ENCODE measurements at regions not wholly inside any gene's neighbourhood (a gene's known extent, or its start where the extent isn't known, plus 50 kb on each side); places are given as distances from the start of the nearest gene placed in this dataset.

- no peak overlapping the region for H3K4me3 Mint-ChIP-seq
- no peaks in the 10 kb centered on the region for H3K9me3 Mint-ChIP-seq
- no peak for DNase-seq
- no peaks in the 10 kb centered on the region for H3K4me1 Mint-ChIP-seq (ENCODE audit: low read depth)
- peaks cover 8% of the 10 kb centered on the region for H3K27me3 Mint-ChIP-seq (ENCODE audit: low read depth)
- no peaks in the 10 kb centered on the region for H3K36me3 Mint-ChIP-seq (ENCODE audit: insufficient read depth)
- no peak for ATAC-seq
Measured at GRCh38 chr10:2494399-2494798, 572.9 kb upstream of the PFKP start.

- no peaks in the 10 kb centered on the region for H3K4me1 Mint-ChIP-seq (ENCODE audit: low read depth)
- H3K9me3 Mint-ChIP-seq, result no peaks in the 10 kb centered on the region
- no peak for ATAC-seq
- no peaks in the 10 kb centered on the region for H3K36me3 Mint-ChIP-seq (ENCODE audit: insufficient read depth)
- DNase-seq, result no peak
- H3K27me3 Mint-ChIP-seq (ENCODE audit: low read depth), result peaks cover 2% of the 10 kb centered on the region
- no peak overlapping the region for H3K4me3 Mint-ChIP-seq
Measured at GRCh38 chr10:2488446-2489005, 578.8 kb upstream of the PFKP start.

- H3K4me1 Mint-ChIP-seq (ENCODE audit: low read depth), result no peaks in the 10 kb centered on the region
- H3K9me3 Mint-ChIP-seq, result no peaks in the 10 kb centered on the region
- peaks cover under 1% of the 10 kb centered on the region for H3K27me3 Mint-ChIP-seq (ENCODE audit: low read depth)
- DNase-seq (no peak), ATAC-seq (no peak)
- no peaks in the 10 kb centered on the region for H3K36me3 Mint-ChIP-seq (ENCODE audit: insufficient read depth)
- no peak overlapping the region for H3K4me3 Mint-ChIP-seq
Measured at GRCh38 chr10:2487921-2488320, 579.4 kb upstream of the PFKP start.

GRCh38 chr10:2478656-2479055 is 588.7 kb upstream of the PFKP start:
- H3K4me3 Mint-ChIP-seq, result no peak overlapping the region
- peaks cover 7% of the 10 kb centered on the region for H3K27me3 Mint-ChIP-seq (ENCODE audit: low read depth)
- DNase-seq (no peak), ATAC-seq (no peak)
- peaks cover 1% of the 10 kb centered on the region for H3K36me3 Mint-ChIP-seq (ENCODE audit: insufficient read depth)
- peaks cover 3% of the 10 kb centered on the region for H3K9me3 Mint-ChIP-seq
- H3K4me1 Mint-ChIP-seq (ENCODE audit: low read depth), result no peaks in the 10 kb centered on the region

- Mint-ChIP-seq H3K27me3 (ENCODE audit: low read depth) (peaks cover 7% of the 10 kb centered on the region), H3K9me3 (peaks cover 11% of the 10 kb centered on the region), H3K4me3 (no peak overlapping the region), H3K4me1 (ENCODE audit: low read depth) (no peaks in the 10 kb centered on the region), H3K36me3 (ENCODE audit: insufficient read depth) (peaks cover 1% of the 10 kb centered on the region)
- ATAC-seq, result no peak
- no peak for DNase-seq
Measured at GRCh38 chr10:2476812-2477553, 590.4 kb upstream of the PFKP start.

GRCh38 chr10:2476218-2476811 is 591.0 kb upstream of the PFKP start:
- Mint-ChIP-seq H3K4me3 (no peak overlapping the region), H3K9me3 (peaks cover 11% of the 10 kb centered on the region), H3K27me3 (ENCODE audit: low read depth) (peaks cover 5% of the 10 kb centered on the region), H3K4me1 (ENCODE audit: low read depth) (no peaks in the 10 kb centered on the region), H3K36me3 (ENCODE audit: insufficient read depth) (peaks cover 1% of the 10 kb centered on the region)
- DNase-seq (no peak), ATAC-seq (no peak)

- Mint-ChIP-seq H3K4me1 (ENCODE audit: low read depth) (no peaks in the 10 kb centered on the region), H3K36me3 (ENCODE audit: insufficient read depth) (peaks cover 1% of the 10 kb centered on the region), H3K4me3 (no peak overlapping the region), H3K9me3 (peaks cover 11% of the 10 kb centered on the region), H3K27me3 (ENCODE audit: low read depth) (peaks cover 5% of the 10 kb centered on the region)
- ATAC-seq, result no peak
- no peak for DNase-seq
Measured at GRCh38 chr10:2475711-2476217, 591.6 kb upstream of the PFKP start.

- DNase-seq (no peak), ATAC-seq (no peak)
- Mint-ChIP-seq H3K4me3 (no peak overlapping the region), H3K27me3 (ENCODE audit: low read depth) (peaks cover 10% of the 10 kb centered on the region), H3K36me3 (ENCODE audit: insufficient read depth) (no peaks in the 10 kb centered on the region), H3K4me1 (ENCODE audit: low read depth) (no peaks in the 10 kb centered on the region), H3K9me3 (peaks cover 11% of the 10 kb centered on the region)
Measured at GRCh38 chr10:2471811-2472210, 595.5 kb upstream of the PFKP start.

- H3K9me3 Mint-ChIP-seq, result peaks cover 21% of the 10 kb centered on the region
- no peak for ATAC-seq
- H3K4me1 Mint-ChIP-seq (ENCODE audit: low read depth), result no peaks in the 10 kb centered on the region
- peaks cover 10% of the 10 kb centered on the region for H3K27me3 Mint-ChIP-seq (ENCODE audit: low read depth)
- no peak overlapping the region for H3K4me3 Mint-ChIP-seq
- no peaks in the 10 kb centered on the region for H3K36me3 Mint-ChIP-seq (ENCODE audit: insufficient read depth)
- DNase-seq, result no peak
Measured at GRCh38 chr10:2469802-2470201, 597.5 kb upstream of the PFKP start.

- Mint-ChIP-seq H3K36me3 (ENCODE audit: insufficient read depth) (no peaks in the 10 kb centered on the region), H3K4me1 (ENCODE audit: low read depth) (no peaks in the 10 kb centered on the region), H3K9me3 (peaks cover 17% of the 10 kb centered on the region), H3K27me3 (ENCODE audit: low read depth) (peaks cover 9% of the 10 kb centered on the region), H3K4me3 (no peak overlapping the region)
- DNase-seq, result no peak
- no peak for ATAC-seq
Measured at GRCh38 chr10:2464483-2464882, 602.9 kb upstream of the PFKP start.

GRCh38 chr10:2463316-2463715 is 604.0 kb upstream of the PFKP start:
- Mint-ChIP-seq H3K4me3 (no peak overlapping the region), H3K9me3 (peaks cover 17% of the 10 kb centered on the region), H3K4me1 (ENCODE audit: low read depth) (no peaks in the 10 kb centered on the region), H3K36me3 (ENCODE audit: insufficient read depth) (no peaks in the 10 kb centered on the region), H3K27me3 (ENCODE audit: low read depth) (peaks cover 4% of the 10 kb centered on the region)
- DNase-seq (no peak), ATAC-seq (no peak)

GRCh38 chr10:2462581-2462980 is 604.8 kb upstream of the PFKP start:
- Mint-ChIP-seq H3K4me1 (ENCODE audit: low read depth) (no peaks in the 10 kb centered on the region), H3K36me3 (ENCODE audit: insufficient read depth) (no peaks in the 10 kb centered on the region), H3K27me3 (ENCODE audit: low read depth) (peaks cover 1% of the 10 kb centered on the region), H3K4me3 (no peak overlapping the region), H3K9me3 (peaks cover 17% of the 10 kb centered on the region)
- DNase-seq (no peak), ATAC-seq (no peak)

GRCh38 chr10:2460812-2461211 is 606.5 kb upstream of the PFKP start:
- Mint-ChIP-seq H3K9me3 (peaks cover 16% of the 10 kb centered on the region), H3K4me1 (ENCODE audit: low read depth) (no peaks in the 10 kb centered on the region), H3K4me3 (no peak overlapping the region), H3K27me3 (ENCODE audit: low read depth) (peaks cover 5% of the 10 kb centered on the region), H3K36me3 (ENCODE audit: insufficient read depth) (no peaks in the 10 kb centered on the region)
- ATAC-seq (no peak), DNase-seq (no peak)

GRCh38 chr10:2459713-2460112 is 607.6 kb upstream of the PFKP start:
- H3K4me1 Mint-ChIP-seq (ENCODE audit: low read depth), result no peaks in the 10 kb centered on the region
- ATAC-seq (no peak), DNase-seq (no peak)
- peaks cover 5% of the 10 kb centered on the region for H3K27me3 Mint-ChIP-seq (ENCODE audit: low read depth)
- no peaks in the 10 kb centered on the region for H3K36me3 Mint-ChIP-seq (ENCODE audit: insufficient read depth)
- H3K4me3 Mint-ChIP-seq, result no peak overlapping the region
- peaks cover 7% of the 10 kb centered on the region for H3K9me3 Mint-ChIP-seq

- H3K9me3 Mint-ChIP-seq, result peaks cover 7% of the 10 kb centered on the region
- H3K36me3 Mint-ChIP-seq (ENCODE audit: insufficient read depth), result no peaks in the 10 kb centered on the region
- no peak for DNase-seq
- H3K4me1 Mint-ChIP-seq (ENCODE audit: low read depth), result no peaks in the 10 kb centered on the region
- ATAC-seq, result no peak
- H3K4me3 Mint-ChIP-seq, result no peak overlapping the region
- H3K27me3 Mint-ChIP-seq (ENCODE audit: low read depth), result peaks cover 4% of the 10 kb centered on the region
Measured at GRCh38 chr10:2456834-2457233, 610.5 kb upstream of the PFKP start.

Measured in activated T-cell treated with anti-CD3 and anti-CD28 coated beads, Interleukin-2, amount 50 U/mL, for 4 hours (primary cell).